ENCODE measurements at regions not wholly inside any gene's neighbourhood (a gene's known extent, or its start where the extent isn't known, plus 50 kb on each side); places are given as distances from the start of the nearest gene placed in this dataset.

GRCh38 chr11:113572136-113572735 lies 97.0 kb upstream of the DRD2 start:
- TF ChIP-seq EZH2phosphoT487 (IDR thresholded peaks at IDR 0.05; ENCODE audit: insufficient read depth, low read depth) = no peak
- no peak for TF ChIP-seq EZH2 (IDR thresholded peaks at IDR 0.05; ENCODE audit: insufficient read depth, poor library complexity, severe bottlenecking)

All from GM23248 (cell line).